ENCODE measurements at regions not wholly inside any gene's neighbourhood (a gene's known extent, or its start where the extent isn't known, plus 50 kb on each side); places are given as distances from the start of the nearest gene placed in this dataset.

- 68 to 75% methylated on average over 3 of the region's 3 CpGs for WGBS, 2 donors
- intact Hi-C loops (cut with DNase I), result no loop called here
- Histone ChIP-seq H3K4me3 (no peak overlapping the region), H3K4me1 (no peaks in the 10 kb centered on the region), H3K9me3 (no peaks in the 10 kb centered on the region), H3K36me3 (no peaks in the 10 kb centered on the region), H3K27ac (no peak overlapping the region), H3K27me3 (no peaks in the 10 kb centered on the region)
- ATAC-seq (no peak), DNase-seq (no peak)
- no peak for TF ChIP-seq CTCF (IDR thresholded peaks at IDR 0.05)
Observed at GRCh38 chr3:89803711-89804110, 696.3 kb downstream of the EPHA3 start.

GRCh38 chr3:89806166-89806565 lies 698.7 kb downstream of the EPHA3 start:
- Histone ChIP-seq H3K9me3 (no peaks in the 10 kb centered on the region), H3K4me1 (no peaks in the 10 kb centered on the region), H3K27ac (no peak overlapping the region), H3K27me3 (no peaks in the 10 kb centered on the region), H3K4me3 (no peak overlapping the region), H3K36me3 (no peaks in the 10 kb centered on the region)
- no peak for DNase-seq
- ATAC-seq, result no peak
- intact Hi-C loops (cut with DNase I), result no loop called here
- no peak for TF ChIP-seq CTCF (IDR thresholded peaks at IDR 0.05)
- 78 to 94% methylated on average over 1 of the region's 1 CpG for WGBS, 2 donors

DNA sequence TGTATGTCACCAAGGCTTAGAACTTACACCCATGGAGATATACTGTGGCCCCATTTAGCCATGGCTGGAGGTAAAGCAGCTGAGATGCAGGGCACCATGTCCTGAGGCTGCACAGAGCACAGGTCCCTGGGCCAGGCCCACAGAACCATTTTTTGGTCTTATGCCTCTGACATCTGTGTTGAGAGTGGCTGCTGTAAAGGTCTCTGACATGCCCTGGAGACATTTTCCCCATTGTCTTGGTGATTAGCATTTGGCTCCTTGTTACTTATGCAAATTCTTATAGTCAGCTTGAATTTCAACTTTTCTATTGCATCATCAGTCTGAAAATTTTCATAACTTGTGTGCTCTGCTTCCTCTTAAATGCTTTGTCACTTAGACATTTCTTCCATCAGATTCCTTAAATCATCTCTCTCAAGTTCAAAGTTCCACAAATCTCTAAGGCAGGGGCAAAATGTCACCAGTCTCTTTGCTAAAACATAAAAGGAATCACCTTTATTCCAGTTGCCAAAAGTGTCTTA lies 701.3 kb downstream of the EPHA3 start:
- no peak for ATAC-seq
- Histone ChIP-seq H3K4me1 (no peaks in the 10 kb centered on the region), H3K9me3 (peaks cover 0 to 21% (median 7%) of the 10 kb centered on the region in 11 donors), H3K27ac (no peak overlapping the region), H3K36me3 (no peaks in the 10 kb centered on the region), H3K27me3 (no peaks in the 10 kb centered on the region), H3K4me3 (no peak overlapping the region)
- DNase-seq, result no peak
- no peak for TF ChIP-seq CTCF (IDR thresholded peaks at IDR 0.05)
- intact Hi-C loops (cut with DNase I), result no loop called here

- Histone ChIP-seq H3K4me1 (no peaks in the 10 kb centered on the region), H3K9me3 (peaks cover 0 to 44% (median 8%) of the 10 kb centered on the region in 11 donors), H3K27ac (no peak overlapping the region), H3K27me3 (no peaks in the 10 kb centered on the region), H3K36me3 (no peaks in the 10 kb centered on the region), H3K4me3 (no peak overlapping the region)
- DNase-seq, result no peak
- no peak for ATAC-seq
- intact Hi-C loops (cut with DNase I), result no loop called here
- TF ChIP-seq CTCF (IDR thresholded peaks at IDR 0.05), result no peak
- 78 to 82% methylated on average over 1 of the region's 1 CpG for WGBS, 2 donors
Observed at GRCh38 chr3:89813500-89813899, 706.1 kb downstream of the EPHA3 start.

GRCh38 chr3:89841041-89841440 lies 733.6 kb downstream of the EPHA3 start:
- no peak for TF ChIP-seq CTCF (IDR thresholded peaks at IDR 0.05)
- Histone ChIP-seq H3K27ac (no peak overlapping the region), H3K4me3 (no peak overlapping the region), H3K4me1 (no peaks in the 10 kb centered on the region), H3K9me3 (peaks cover 0 to 15% (median 0%) of the 10 kb centered on the region in 11 donors), H3K36me3 (no peaks in the 10 kb centered on the region), H3K27me3 (no peaks in the 10 kb centered on the region)
- ATAC-seq, result no peak
- intact Hi-C loops (cut with DNase I), result no loop called here
- no peak for DNase-seq

Measured in heart right ventricle (tissue), 16 donors.